ENCODE measurements at regions not wholly inside any gene's neighbourhood (a gene's known extent, or its start where the extent isn't known, plus 50 kb on each side); places are given as distances from the start of the nearest gene placed in this dataset.
"Not testable (repeated sequence)": the region's sequence is repeated elsewhere in the genome, so short reads cannot be mapped to it uniquely, and the experiment has no call there.

- Histone ChIP-seq H3K9me3 (no peaks in the 10 kb centered on the region), H3K4me1 (no peaks in the 10 kb centered on the region), H3K27me3 (no peaks in the 10 kb centered on the region), H3K4me3 (no peak overlapping the region), H3K36me3 (no peaks in the 10 kb centered on the region), H3K27ac (no peak overlapping the region)
- intact Hi-C loops (cut with DNase I): no loop called here
- DNase-seq: no peak
- WGBS (ENCODE audit: insufficient coverage, low coverage, low lambda C conversion rate, missing lambda C conversion rate): 14% methylated on average over 2 of the region's 3 CpGs
- TF ChIP-seq, protein P1, sequence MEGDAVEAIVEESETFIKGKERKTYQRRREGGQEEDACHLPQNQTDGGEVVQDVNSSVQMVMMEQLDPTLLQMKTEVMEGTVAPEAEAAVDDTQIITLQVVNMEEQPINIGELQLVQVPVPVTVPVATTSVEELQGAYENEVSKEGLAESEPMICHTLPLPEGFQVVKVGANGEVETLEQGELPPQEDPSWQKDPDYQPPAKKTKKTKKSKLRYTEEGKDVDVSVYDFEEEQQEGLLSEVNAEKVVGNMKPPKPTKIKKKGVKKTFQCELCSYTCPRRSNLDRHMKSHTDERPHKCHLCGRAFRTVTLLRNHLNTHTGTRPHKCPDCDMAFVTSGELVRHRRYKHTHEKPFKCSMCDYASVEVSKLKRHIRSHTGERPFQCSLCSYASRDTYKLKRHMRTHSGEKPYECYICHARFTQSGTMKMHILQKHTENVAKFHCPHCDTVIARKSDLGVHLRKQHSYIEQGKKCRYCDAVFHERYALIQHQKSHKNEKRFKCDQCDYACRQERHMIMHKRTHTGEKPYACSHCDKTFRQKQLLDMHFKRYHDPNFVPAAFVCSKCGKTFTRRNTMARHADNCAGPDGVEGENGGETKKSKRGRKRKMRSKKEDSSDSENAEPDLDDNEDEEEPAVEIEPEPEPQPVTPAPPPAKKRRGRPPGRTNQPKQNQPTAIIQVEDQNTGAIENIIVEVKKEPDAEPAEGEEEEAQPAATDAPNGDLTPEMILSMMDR (IDR thresholded peaks at IDR 0.05): no peak
- no peak for TF ChIP-seq POLR2A (IDR thresholded peaks at IDR 0.05)
- ATAC-seq: no peak
Measured at GRCh38 chr5:121462441-121462840, 389.2 kb upstream of the FTMT start.

DNA sequence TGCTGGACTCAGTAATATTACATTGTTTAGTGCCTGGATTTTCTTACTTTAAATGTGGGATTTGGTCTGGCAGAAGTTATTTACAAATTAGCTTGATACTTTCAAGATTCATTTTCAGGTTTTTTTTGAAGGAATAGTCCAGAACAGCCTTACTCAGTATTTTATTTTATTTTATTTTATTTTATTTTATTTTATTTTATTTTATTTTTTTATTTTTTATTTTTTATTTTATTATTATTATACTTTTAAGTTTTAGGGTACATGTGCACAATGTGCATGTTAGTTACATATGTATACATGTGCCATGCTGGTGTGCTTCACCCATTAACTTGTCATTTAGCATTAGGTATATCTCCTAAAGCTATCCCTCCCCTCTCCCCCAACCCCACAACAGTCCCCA is 380.5 kb upstream of the FTMT start:
- H3K27ac ChIP-seq; ATAC-seq; DNase-seq; H3K36me3 ChIP-seq; H3K4me3 ChIP-seq; intact Hi-C loops (cut with DNase I); H3K27me3 ChIP-seq; H3K9me3 ChIP-seq; H3K4me1 ChIP-seq: not testable (repeated sequence)

DNA sequence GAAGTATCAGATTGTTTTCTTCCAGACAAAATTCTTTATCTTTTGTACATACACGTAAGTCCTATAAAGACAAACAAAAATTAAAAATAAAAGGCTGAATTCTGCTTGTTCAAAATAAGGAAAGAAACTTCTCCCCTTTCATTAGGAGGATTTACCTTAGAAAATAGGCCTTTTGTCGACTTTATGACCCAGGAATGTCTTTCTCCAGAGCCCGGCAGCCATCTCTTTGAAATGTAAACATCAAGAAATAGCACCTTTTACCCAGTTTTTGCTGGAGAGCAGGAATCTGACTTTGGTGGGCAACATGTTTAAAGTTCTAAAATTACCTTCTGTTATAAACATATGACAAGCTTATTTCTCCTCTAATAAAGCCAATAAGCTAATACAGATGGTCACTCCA is 373.0 kb upstream of the FTMT start:
- WGBS (ENCODE audit: insufficient coverage, low coverage, low lambda C conversion rate, missing lambda C conversion rate): 42% methylated on average over 3 of the region's 3 CpGs
- Histone ChIP-seq H3K9me3 (no peaks in the 10 kb centered on the region), H3K4me1 (no peaks in the 10 kb centered on the region), H3K27ac (no peak overlapping the region), H3K27me3 (no peaks in the 10 kb centered on the region), H3K4me3 (no peak overlapping the region), H3K36me3 (no peaks in the 10 kb centered on the region)
- DNase-seq: no peak
- intact Hi-C loops (cut with DNase I): no loop called here
- no peak for TF ChIP-seq POLR2A (IDR thresholded peaks at IDR 0.05)
- TF ChIP-seq, protein P1 (IDR thresholded peaks at IDR 0.05): no peak
- no peak for ATAC-seq

GRCh38 chr5:121479337-121479736 is 372.3 kb upstream of the FTMT start:
- Histone ChIP-seq H3K4me1 (no peaks in the 10 kb centered on the region), H3K9me3 (no peaks in the 10 kb centered on the region), H3K27ac (no peak overlapping the region), H3K36me3 (no peaks in the 10 kb centered on the region), H3K27me3 (no peaks in the 10 kb centered on the region), H3K4me3 (no peak overlapping the region)
- no peak for DNase-seq
- TF ChIP-seq, protein P1 (IDR thresholded peaks at IDR 0.05): no peak
- no peak for TF ChIP-seq POLR2A (IDR thresholded peaks at IDR 0.05)
- intact Hi-C loops (cut with DNase I): no loop called here
- ATAC-seq: no peak

DNA sequence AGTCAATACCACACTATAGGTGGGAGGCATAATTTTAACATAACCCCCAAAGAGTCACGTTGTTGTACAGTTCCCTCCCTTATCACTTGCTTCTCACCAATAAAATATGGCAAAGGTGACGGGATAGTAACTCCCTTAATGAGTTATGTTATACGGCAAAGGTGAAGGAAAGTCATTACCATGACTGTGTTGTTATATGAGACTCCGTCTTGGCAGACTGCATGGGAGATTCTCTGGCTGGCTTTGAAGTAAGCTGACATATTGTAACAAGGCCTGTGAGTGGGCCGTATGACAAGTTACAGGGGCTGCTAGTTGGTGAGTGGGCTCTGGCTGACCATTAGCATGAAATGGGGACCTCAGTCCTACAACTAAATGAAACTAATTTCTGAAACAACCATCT is 366.4 kb upstream of the FTMT start:
- no peaks in the 10 kb centered on the region for H3K4me1 ChIP-seq
- no peaks in the 10 kb centered on the region for H3K27me3 ChIP-seq
- no peak overlapping the region for H3K4me3 ChIP-seq
- ATAC-seq (no peak), DNase-seq (no peak)
- no peak overlapping the region for H3K27ac ChIP-seq
- 57% methylated on average over 5 of the region's 5 CpGs for WGBS (ENCODE audit: insufficient coverage, low coverage, low lambda C conversion rate, missing lambda C conversion rate)
- H3K36me3 ChIP-seq: no peaks in the 10 kb centered on the region
- TF ChIP-seq POLR2A (IDR thresholded peaks at IDR 0.05): no peak
- TF ChIP-seq, protein P1 (IDR thresholded peaks at IDR 0.05): no peak
- intact Hi-C loops (cut with DNase I): no loop called here
- no peaks in the 10 kb centered on the region for H3K9me3 ChIP-seq

DNA sequence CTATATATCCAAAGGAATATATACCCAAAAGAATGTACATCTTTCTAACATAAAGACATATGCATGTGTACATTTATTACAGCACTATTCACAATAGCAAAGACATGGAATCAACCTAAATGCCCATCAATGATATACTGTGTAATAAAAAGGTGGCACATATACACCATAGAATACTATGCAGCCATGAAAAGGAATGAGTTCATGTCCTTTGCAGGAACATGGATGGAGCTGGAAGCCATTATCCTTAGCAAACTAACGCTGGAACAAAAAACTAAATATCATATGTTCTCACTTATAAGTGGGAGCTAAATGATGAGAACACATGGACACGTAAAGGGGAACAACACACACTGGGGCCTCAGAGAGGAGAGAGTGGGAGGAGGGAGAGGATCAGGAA is 365.7 kb upstream of the FTMT start:
- H3K27me3 ChIP-seq; H3K9me3 ChIP-seq; H3K36me3 ChIP-seq; H3K27ac ChIP-seq; intact Hi-C loops (cut with DNase I); H3K4me1 ChIP-seq; ATAC-seq; DNase-seq; H3K4me3 ChIP-seq: not testable (repeated sequence)
- WGBS (ENCODE audit: insufficient coverage, low coverage, low lambda C conversion rate, missing lambda C conversion rate): 58% methylated on average over 2 of the region's 2 CpGs
